HG03457 (cell line): ENCODE measurements at regions not wholly inside any gene's neighbourhood (a gene's known extent, or its start where the extent isn't known, plus 50 kb on each side); places are given as distances from the start of the nearest gene placed in this dataset.

Source experiments
- ATAC-seq: cut with Tn5 transposase; IDR thresholded peaks from one replicate; pipeline ENCODE4 v1.9.1; 2021; ENCODE audit warnings: moderate number of reproducible peaks; ENCODE audit not compliant: unreplicated experiment

DNA sequence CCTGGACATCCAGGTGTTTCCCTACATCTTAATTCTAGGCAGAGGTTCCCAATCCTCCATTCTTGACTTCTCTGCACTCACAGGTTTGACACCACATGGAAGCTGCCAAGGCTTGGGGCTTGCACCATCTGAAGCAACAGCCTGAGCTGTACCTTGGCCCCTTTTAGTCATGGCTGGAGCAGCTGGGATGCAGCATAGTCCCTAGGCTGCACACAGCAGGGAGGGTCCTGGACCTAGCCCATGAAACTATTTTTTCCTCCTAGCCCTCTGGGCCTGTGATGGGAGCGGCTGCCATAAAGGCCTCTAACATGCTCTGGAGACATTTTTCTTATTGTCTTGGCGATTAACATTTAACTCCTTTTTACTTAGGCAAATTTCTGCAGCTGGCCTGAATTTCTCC is 417.2 kb upstream of the FLRT2 start:
- ATAC-seq: no peak

DNA sequence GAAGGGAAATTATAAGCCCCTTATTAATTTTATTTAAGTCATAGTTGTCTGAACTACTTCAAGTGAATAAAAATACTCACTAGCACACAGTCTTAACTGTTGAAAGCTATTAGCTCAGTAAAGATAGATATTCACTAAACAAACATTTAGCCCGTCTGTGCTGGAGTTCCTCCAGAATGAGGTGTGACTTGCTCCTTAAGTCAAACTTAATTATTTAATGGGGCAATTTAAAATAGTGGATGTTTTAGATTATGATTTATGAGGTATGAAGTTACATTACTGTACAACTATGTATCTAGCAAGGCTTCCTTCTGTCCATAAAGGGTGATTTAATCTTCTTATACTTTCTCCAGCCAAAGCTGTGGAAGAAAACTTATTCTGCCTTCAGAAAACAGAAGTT is 414.0 kb upstream of the FLRT2 start:
- no peak for ATAC-seq

- no peak for ATAC-seq
Measured at GRCh38 chr14:85118274-85118673, 411.7 kb upstream of the FLRT2 start.

DNA sequence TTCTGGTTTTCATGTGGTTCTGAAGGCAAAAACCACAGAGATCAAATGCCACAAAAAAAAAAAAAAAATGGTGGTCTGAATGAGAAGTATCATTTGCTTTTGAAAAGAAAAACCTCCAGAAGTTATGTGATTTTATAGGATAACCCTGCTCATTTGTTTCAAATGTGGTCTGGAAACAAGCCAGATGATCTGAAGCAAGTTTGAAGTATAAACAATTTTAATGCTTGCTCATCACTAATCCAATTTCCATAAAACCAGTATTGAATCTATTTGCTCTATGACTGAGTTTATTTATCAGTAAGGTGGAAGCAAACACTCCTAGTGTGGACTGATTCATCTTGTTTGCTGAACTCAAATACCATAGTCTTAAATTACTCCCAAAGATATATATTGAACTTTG is 407.3 kb upstream of the FLRT2 start:
- no peak for ATAC-seq

- no peak for ATAC-seq
Measured at GRCh38 chr14:85123755-85124154, 406.2 kb upstream of the FLRT2 start.

DNA sequence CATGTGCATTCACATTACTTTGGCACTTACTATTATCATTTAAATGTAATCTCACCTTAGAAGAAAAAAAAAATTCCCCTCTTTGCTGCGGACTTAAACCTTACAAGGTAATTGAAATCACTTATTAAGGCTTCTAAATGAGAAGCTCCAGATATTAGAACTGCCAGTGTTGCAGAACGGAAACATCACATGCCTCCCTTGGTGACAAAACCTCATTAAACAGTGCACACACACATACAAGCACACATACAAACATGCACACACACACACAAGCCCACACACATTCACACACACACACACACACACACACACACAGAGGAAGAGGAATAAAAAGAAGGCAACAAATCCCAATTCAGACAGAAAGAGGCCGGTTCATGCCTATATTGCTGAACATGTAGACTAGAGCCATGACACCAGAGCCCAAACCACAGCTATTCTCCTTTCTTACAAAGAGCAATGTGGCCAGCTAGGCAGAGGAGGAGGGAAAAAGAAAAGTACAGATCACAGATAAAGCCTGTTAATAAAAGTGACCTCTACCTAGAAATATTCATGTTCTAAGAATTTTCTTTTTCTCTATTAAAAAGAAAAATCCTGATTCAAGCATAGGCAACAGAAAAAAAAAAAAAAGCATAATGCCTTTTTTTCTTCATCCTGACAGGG is 405.2 kb upstream of the FLRT2 start:
- ATAC-seq: no peak

DNA sequence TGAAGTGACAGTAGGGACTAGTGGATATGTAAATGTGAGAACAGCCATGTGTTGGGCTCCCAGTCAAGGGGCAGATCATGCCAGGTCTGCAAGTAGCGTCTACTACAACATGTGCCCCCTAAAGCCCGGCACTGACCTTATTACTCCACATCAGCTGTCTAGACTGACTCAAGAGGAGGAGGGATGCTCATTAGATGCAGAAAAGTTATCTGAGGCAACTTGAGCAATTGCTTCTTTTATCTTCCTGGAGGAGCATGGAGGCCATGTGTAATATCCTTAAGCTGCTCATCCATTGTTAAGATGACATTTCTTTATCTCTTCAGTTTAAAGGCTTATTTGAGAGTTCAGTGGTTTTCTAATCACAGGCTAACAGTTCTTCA is 404.7 kb upstream of the FLRT2 start:
- no peak for ATAC-seq

DNA sequence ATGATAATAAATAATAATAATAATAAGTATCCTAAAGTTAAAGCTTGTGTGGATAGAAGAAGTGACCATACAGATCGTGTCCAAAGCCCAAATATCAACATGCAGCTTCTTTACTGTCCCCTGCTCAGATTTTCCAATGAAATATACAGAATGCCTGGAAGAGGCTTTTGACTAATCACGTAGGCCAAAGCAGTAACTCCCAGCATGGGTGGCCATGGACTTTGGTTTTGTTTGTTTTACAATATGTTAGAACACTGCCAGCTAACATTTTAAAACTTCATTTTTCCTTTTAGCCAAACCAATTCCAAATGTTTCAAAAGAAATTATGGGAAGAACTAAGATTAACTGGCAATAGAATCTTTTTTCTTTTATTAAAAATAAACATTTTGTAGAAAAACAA is 400.0 kb upstream of the FLRT2 start:
- ATAC-seq: no peak

- no peak for ATAC-seq
Measured at GRCh38 chr14:85131226-85131922, 398.6 kb upstream of the FLRT2 start.

DNA sequence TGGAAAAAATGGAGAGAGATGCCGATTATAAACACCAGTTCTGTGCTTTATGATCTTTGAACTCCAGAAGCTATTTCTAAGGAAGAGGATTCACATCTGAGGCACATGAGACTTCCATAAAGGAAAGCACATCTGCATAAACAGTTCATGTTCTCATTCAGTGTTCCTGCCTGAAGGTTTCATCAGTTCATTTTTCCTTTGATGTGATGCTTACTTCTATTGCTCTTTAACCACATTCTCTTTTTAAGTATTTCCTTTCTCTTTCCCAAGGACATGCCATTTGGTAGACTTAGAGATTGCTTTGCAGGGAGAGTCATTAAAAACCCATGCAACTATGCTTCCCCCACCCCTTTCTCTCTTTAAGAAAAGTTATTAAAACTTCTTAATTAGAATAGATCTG is 387.0 kb upstream of the FLRT2 start:
- ATAC-seq: no peak

- ATAC-seq: no peak
Measured at GRCh38 chr14:85146779-85147178, 383.2 kb upstream of the FLRT2 start.

- no peak for ATAC-seq
Measured at GRCh38 chr14:85150166-85150565, 379.8 kb upstream of the FLRT2 start.

GRCh38 chr14:85154714-85155113 is 375.2 kb upstream of the FLRT2 start:
- ATAC-seq: no peak

DNA sequence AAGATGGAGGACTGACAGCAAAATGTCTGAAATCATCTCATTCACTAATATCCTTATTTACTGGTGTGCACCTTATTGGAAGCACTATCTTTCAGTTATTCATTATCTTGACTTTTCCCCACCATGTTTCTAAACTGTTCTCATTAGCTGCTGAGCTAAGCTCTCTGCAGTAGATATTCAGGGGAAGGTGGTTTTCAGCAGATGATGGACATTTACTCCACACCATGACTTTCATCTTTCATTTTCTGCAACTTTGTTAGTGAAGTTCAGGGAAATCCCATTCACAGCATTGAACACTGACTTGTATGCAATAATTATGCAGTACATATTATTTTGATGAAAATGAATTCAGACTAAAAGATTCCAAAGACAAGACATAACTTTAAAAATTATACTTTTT is 373.6 kb upstream of the FLRT2 start:
- no peak for ATAC-seq

GRCh38 chr14:85159726-85160125 is 370.2 kb upstream of the FLRT2 start:
- ATAC-seq: no peak

- ATAC-seq: no peak
Measured at GRCh38 chr14:85165094-85165493, 364.9 kb upstream of the FLRT2 start.

DNA sequence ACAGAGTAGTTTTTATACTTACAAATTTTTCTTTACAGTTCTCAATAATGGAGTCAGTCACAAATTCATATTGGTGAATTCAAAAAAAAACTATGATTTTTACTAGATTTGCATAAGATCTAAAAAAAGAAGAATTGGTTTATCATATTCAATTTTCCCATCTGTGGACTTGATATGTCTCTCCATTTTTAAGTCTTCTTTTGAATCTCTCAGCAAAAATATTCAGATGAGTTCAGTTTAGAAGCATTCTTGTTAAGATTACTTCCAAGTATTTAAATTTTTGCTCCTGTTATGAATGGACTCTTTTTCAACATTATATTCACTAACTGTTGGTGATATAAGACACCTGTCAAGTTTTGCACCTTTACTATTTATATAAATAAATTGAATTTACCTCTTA is 360.6 kb upstream of the FLRT2 start:
- ATAC-seq: no peak

DNA sequence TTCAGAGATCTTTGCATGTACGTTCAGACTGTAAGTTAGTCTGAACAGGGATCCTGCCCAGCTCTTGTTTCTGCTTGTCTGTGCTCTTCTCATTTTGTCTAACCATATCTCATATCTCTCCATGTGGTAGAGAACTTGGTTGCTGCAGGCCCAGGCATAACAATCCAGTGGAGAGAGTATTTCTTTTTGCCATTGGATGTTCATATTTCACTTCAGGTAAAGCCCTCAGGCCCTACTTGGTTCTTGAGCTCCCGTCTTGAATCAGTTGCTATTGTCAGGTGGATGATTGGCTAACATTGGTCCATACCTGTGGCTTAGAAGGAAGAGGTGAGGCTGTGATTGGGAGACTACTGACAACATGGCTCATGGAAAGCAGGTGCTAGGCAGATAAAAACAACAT is 357.7 kb upstream of the FLRT2 start:
- no peak for ATAC-seq

GRCh38 chr14:85172889-85173477 is 357.0 kb upstream of the FLRT2 start:
- no peak for ATAC-seq

- ATAC-seq: no peak
Measured at GRCh38 chr14:85175556-85175955, 354.4 kb upstream of the FLRT2 start.

DNA sequence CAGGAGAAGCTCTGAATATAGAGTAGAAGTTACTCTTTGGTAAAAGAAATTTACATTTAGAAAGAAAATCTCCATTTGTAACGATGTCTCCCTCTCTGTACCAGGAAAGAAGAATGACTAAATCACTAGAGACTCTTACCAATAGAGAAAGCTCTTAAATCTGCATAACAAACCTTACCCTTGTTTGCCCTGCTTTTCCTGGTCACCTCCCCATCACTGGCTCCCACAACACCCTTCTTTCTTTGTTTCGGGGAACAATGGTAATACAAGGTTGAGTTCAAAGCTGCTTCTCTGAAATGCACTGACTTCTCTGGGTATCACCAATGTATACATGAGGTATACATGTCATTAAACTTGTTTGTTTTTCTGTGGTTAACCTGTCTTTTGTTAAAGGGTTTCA is 351.1 kb upstream of the FLRT2 start:
- ATAC-seq: no peak

DNA sequence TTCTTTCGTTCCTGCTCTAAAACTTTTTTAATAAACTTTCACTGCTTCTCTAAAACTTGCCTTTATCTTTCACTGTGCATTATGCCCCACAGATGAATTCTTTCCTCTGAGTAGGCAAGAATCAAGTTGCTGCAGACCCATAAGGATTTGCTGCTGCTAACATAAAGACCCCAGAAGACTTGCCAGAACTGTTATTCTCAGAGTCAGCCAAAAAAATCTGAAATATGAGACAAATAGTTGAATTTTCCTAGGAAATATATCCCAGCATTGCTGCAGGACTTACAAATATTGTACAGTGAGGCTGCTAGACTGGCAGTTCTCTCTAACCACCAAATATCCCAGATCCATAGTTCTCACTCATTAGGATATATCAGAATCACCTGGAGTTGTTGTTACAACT is 349.1 kb upstream of the FLRT2 start:
- ATAC-seq: no peak

DNA sequence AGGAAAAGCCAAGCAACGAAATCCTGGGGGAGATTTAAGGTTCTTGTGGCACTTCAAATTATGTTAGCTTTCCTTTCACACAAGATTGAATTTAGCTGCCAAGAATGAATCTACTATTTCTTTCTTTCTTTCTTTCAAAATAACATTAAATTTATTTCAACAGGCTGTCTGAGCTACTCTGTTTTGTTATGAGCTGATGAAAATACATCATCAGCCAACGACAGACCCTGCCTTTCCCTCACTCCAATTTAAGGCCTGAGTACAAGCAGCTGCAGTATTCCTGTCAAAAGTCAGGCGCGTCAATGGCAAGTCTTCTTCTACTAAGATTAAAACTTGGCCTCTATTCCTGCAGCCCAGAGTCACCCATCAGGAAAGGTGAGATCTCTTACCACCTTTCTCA is 347.7 kb upstream of the FLRT2 start:
- no peak for ATAC-seq
